CD4-positive, alpha-beta T cell (primary cell): ENCODE measurements at regions not wholly inside any gene's neighbourhood (a gene's known extent, or its start where the extent isn't known, plus 50 kb on each side); places are given as distances from the start of the nearest gene placed in this dataset.

Source experiments
- ATAC-seq: fragments of 200-7000 bp; cut with Tn5 transposase; one replicate; pipeline ENCODE4 v1.10.0; 2022; ENCODE audit warnings: mild to moderate bottlenecking; ENCODE audit not compliant: poor library complexity
- CTCF ChIA-PET: fragments of 350-600 bp; sonication (Branson Sonifier 250); formaldehyde crosslinking; loops from one replicate; lab custom pipeline; 2021; ENCODE audit warnings: antibody characterized with exemption, inconsistent platforms; lab: Charles Lee
- POLR2A ChIA-PET: fragments of 350-600 bp; sonication (Branson Sonifier 250); formaldehyde crosslinking; loops from one replicate; lab custom pipeline; 2021; ENCODE audit warnings: antibody characterized with exemption, inconsistent platforms; lab: Charles Lee
- DNase-seq, 14 experiments: peaks; one replicate each; pipeline ENCODE4 v3.0.0-alpha.2; 2013 to 2020; ENCODE audit warnings: mixed read lengths in 2 of 14
- H3K27ac ChIP-seq, 2 donors: one replicate each; pipeline versions ENCODE4 v1.5.1 to v1.7.0; 2013; ENCODE audit warnings: low read length in 2 of 2, low read depth in 1 of 2, mild to moderate bottlenecking in 1 of 2
- H3K27me3 ChIP-seq, 2 experiments: 1 replicate in 1 of 2; 2 replicates in 1 of 2; pipeline versions ENCODE4 v1.6.1 to v1.7.0; 2013; ENCODE audit warnings: low read length in 2 of 2, control low read depth in 1 of 2, mild to moderate bottlenecking in 1 of 2, moderate library complexity in 1 of 2; ENCODE audit not compliant: insufficient read depth in 2 of 2, control insufficient read depth in 1 of 2
- H3K36me3 ChIP-seq: one replicate; pipeline ENCODE4 v1.6.1; 2013; ENCODE audit warnings: low read length, control low read depth; ENCODE audit not compliant: insufficient read depth
- H3K4me1 ChIP-seq: one replicate; pipeline ENCODE4 v1.6.1; 2013; ENCODE audit warnings: low read length, control low read depth; ENCODE audit not compliant: insufficient read depth
- H3K4me3 ChIP-seq: one replicate; pipeline ENCODE4 v1.5.1; 2013; ENCODE audit warnings: mild to moderate bottlenecking, low read length, moderate library complexity
- H3K9me3 ChIP-seq, 2 experiments: 1 replicate in 1 of 2; 2 replicates in 1 of 2; pipeline versions ENCODE4 v1.6.1 to v1.7.0; 2013; ENCODE audit warnings: low read length in 2 of 2, mild to moderate bottlenecking in 2 of 2, control low read depth in 1 of 2, moderate library complexity in 1 of 2; ENCODE audit not compliant: control insufficient read depth in 1 of 2, insufficient read depth in 1 of 2
- H3K27ac Mint-ChIP-seq: one replicate; pipeline ENCODE4 v1.8.0; 2020; ENCODE audit warnings: mixed read lengths
- H3K27me3 Mint-ChIP-seq: one replicate; pipeline ENCODE4 v1.8.0; 2021; ENCODE audit warnings: mixed read lengths
- H3K36me3 Mint-ChIP-seq: one replicate; pipeline ENCODE4 v1.8.0; 2021; ENCODE audit warnings: low read depth, mixed read lengths
- H3K4me1 Mint-ChIP-seq: one replicate; pipeline ENCODE4 v1.8.0; 2021; ENCODE audit warnings: low read depth, mixed read lengths
- H3K4me3 Mint-ChIP-seq: one replicate; pipeline ENCODE4 v1.8.0; 2020; ENCODE audit warnings: mild to moderate bottlenecking, mixed read lengths
- H3K9me3 Mint-ChIP-seq: one replicate; pipeline ENCODE4 v1.8.0; 2020; ENCODE audit warnings: mixed read lengths
- CTCF ChIP-seq: fragments of 200-600 bp; IDR thresholded peaks from one replicate; pipeline ENCODE4 v1.8.0; 2022; ENCODE audit warnings: antibody characterized with exemption, mild to moderate bottlenecking
- intact Hi-C, 2 experiments: fragments of 100-400 bp; cut with DNase I in 1 of 2; cut with micrococcal nuclease in 1 of 2; formaldehyde crosslinking; loops; one replicate each; pipeline versions ENCODE4 v1.15.1 to v1.9.0; 2023 to 2025; cut with DNase I, micrococcal nuclease

DNA sequence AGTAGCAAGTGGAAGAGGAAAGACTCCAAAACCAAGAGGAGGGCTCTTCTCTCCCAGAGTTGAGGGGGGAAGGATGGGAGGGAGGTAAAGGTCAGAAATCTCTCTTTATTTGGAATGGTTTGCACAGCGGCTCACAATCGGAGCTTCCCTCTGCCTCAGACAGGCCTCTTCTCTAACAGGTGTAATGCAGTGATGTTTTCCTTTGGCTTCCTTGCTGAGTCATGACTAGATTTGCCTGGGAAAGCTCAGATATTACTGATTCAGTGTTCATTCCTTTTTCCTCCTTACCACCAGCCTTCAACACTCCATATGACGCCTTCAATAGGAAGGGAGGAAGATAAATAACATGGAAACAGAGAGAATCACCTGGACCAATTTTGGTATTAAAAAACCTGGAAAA, 136.6 kb downstream of the RNF152 start:
- no peak overlapping the region for H3K4me3 Mint-ChIP-seq
- no peak for TF ChIP-seq CTCF
- intact Hi-C loops, result no loop called here
- ChIA-PET CTCF (no interaction called here), POLR2A (no interaction called here)
- Histone ChIP-seq H3K4me1 (no peaks in the 10 kb centered on the region), H3K27me3 (peaks cover 0 to 4% of the 10 kb centered on the region in 2 experiments), H3K9me3 (no peaks in the 10 kb centered on the region), H3K36me3 (no peaks in the 10 kb centered on the region), H3K4me3 (no peak overlapping the region), H3K27ac (no peak overlapping the region)
- H3K27me3 Mint-ChIP-seq, result peaks cover 10% of the 10 kb centered on the region
- H3K4me1 Mint-ChIP-seq, result no peaks in the 10 kb centered on the region
- H3K9me3 Mint-ChIP-seq, result no peaks in the 10 kb centered on the region
- no peak overlapping the region for H3K27ac Mint-ChIP-seq
- no peak for ATAC-seq
- no peak for DNase-seq
- H3K36me3 Mint-ChIP-seq, result no peaks in the 10 kb centered on the region

- no peak overlapping the region for H3K4me3 Mint-ChIP-seq
Observed at GRCh38 chr18:61755555-61755954, 137.3 kb downstream of the RNF152 start.

DNA sequence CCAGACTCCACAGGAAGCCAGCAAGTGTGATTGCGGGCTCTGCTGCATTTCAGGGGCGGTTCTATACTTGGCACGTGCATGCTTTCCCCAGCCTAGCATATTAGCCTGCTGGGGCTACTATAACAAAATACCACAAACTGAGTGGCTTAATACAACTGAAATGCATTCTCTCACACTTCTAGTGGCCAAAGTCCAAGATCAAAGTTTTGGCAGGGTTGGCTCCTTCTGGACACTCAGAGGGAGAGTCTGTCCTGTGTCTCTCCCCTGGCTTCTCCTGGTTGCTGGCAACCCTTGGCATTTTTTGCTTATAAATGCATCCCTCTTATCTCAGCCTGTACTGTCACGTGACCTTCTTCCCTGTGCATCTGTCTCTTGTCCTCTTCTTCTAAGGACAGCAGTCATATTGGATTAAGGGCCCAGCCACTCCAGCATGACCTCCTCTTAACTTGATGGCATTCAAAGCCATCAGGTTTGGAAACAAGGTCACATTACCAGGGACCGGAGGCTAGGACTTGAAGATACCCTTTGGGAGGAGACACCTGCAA, 138.7 kb downstream of the RNF152 start:
- no peaks in the 10 kb centered on the region for H3K36me3 Mint-ChIP-seq
- H3K36me3 ChIP-seq, result no peaks in the 10 kb centered on the region
- no peak overlapping the region for H3K27ac Mint-ChIP-seq
- DNase-seq, result no peak
- H3K4me1 ChIP-seq, result no peaks in the 10 kb centered on the region
- no peak overlapping the region for H3K4me3 ChIP-seq
- peaks cover 0 to 4% of the 10 kb centered on the region in 2 experiments for H3K27me3 ChIP-seq
- ATAC-seq, result no peak
- CTCF ChIA-PET, result no interaction called here
- H3K4me1 Mint-ChIP-seq, result no peaks in the 10 kb centered on the region
- TF ChIP-seq CTCF, result no peak
- no peaks in the 10 kb centered on the region for H3K9me3 ChIP-seq
- POLR2A ChIA-PET, result no interaction called here
- H3K4me3 Mint-ChIP-seq, result no peak overlapping the region
- peaks cover 11% of the 10 kb centered on the region for H3K27me3 Mint-ChIP-seq
- H3K27ac ChIP-seq, result no peak overlapping the region
- H3K9me3 Mint-ChIP-seq, result no peaks in the 10 kb centered on the region
- intact Hi-C loops, result no loop called here

More at GRCh38 chr18:61755555-61755954, 137.3 kb downstream of the RNF152 start:
- H3K27me3 Mint-ChIP-seq, result peaks cover 14% of the 10 kb centered on the region
- Histone ChIP-seq H3K27me3 (peaks cover 0 to 4% of the 10 kb centered on the region in 2 experiments), H3K27ac (no peak overlapping the region), H3K9me3 (no peaks in the 10 kb centered on the region), H3K36me3 (no peaks in the 10 kb centered on the region), H3K4me3 (no peak overlapping the region), H3K4me1 (no peaks in the 10 kb centered on the region)
- POLR2A ChIA-PET, result no interaction called here
- TF ChIP-seq CTCF, result no peak
- CTCF ChIA-PET, result no interaction called here
- H3K4me1 Mint-ChIP-seq, result no peaks in the 10 kb centered on the region
- DNase-seq, result no peak
- intact Hi-C loops, result no loop called here
- no peaks in the 10 kb centered on the region for H3K36me3 Mint-ChIP-seq
- ATAC-seq, result no peak
- H3K9me3 Mint-ChIP-seq, result no peaks in the 10 kb centered on the region
- no peak overlapping the region for H3K27ac Mint-ChIP-seq
